ENCODE measurements at regions not wholly inside any gene's neighbourhood (a gene's known extent, or its start where the extent isn't known, plus 50 kb on each side); places are given as distances from the start of the nearest gene placed in this dataset.

DNA sequence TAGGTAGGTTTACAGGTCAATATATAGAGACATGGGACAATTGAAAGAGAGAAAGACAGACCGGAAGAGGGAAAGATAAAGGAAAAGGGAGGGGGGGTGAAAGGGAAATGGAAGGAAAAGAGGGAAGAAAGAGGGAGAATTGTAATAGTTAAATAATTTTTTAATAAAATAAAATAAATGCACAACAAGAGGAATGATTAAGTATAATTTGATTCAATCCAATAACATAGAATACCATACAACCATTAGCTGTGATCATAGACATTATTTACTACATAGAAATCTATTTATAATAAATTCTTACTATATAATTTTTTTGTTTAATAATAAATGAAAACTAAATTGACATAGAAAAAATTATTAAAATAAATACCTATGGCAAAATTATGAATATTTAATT, 330.7 kb downstream of the NR4A2 start:
- no peak for TF ChIP-seq EZH2 (IDR thresholded peaks at IDR 0.05; ENCODE audit: borderline replicate concordance, low read depth, low read length)
- no peak for TF ChIP-seq ZNF232 (CRISPR knock-in tag; IDR thresholded peaks at IDR 0.05)
- TF ChIP-seq SOX6 (IDR thresholded peaks at IDR 0.05) = no peak
- TF ChIP-seq L3MBTL2 (IDR thresholded peaks at IDR 0.05) = no peak
- no peak for TF ChIP-seq ATF2 (CRISPR knock-in tag; IDR thresholded peaks at IDR 0.05)
- no peak for TF ChIP-seq TAF7 (tag; IDR thresholded peaks at IDR 0.05)
- TF ChIP-seq CTCF (IDR thresholded peaks at IDR 0.05 in 2 of 3, conservative IDR thresholded peaks at IDR 0.05 in 1 of 3; ENCODE audit: insufficient read depth in 2 of 3, low read depth in 1 of 3, low read length in 3 of 3) = no peak
- TF ChIP-seq ZNF253 (CRISPR knock-in tag; conservative IDR thresholded peaks at IDR 0.05) = no peak
- TF ChIP-seq, protein P1, sequence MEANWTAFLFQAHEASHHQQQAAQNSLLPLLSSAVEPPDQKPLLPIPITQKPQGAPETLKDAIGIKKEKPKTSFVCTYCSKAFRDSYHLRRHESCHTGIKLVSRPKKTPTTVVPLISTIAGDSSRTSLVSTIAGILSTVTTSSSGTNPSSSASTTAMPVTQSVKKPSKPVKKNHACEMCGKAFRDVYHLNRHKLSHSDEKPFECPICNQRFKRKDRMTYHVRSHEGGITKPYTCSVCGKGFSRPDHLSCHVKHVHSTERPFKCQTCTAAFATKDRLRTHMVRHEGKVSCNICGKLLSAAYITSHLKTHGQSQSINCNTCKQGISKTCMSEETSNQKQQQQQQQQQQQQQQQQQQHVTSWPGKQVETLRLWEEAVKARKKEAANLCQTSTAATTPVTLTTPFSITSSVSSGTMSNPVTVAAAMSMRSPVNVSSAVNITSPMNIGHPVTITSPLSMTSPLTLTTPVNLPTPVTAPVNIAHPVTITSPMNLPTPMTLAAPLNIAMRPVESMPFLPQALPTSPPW (CRISPR knock-in tag; IDR thresholded peaks at IDR 0.05) = no peak
- no peak for TF ChIP-seq EP300 (IDR thresholded peaks at IDR 0.05; ENCODE audit: low read length)
- TF ChIP-seq CEBPB (tag; IDR thresholded peaks at IDR 0.05) = no peak

Measured in K562 (cell line).